Urinary bladder (tissue), 3 donors: ENCODE measurements at regions not wholly inside any gene's neighbourhood (a gene's known extent, or its start where the extent isn't known, plus 50 kb on each side); places are given as distances from the start of the nearest gene placed in this dataset.
A peak's percentile ranks its signal among the peaks of the same experiment; 100 is the strongest.
"Not testable (repeated sequence)": the region's sequence is repeated elsewhere in the genome, so short reads cannot be mapped to it uniquely, and the experiment has no call there.

Source experiments
- DNase-seq: peaks from one replicate; pipeline ENCODE4 v3.0.0-alpha.2; 2015; ENCODE audit errors: extremely low spot score
- H3K27ac ChIP-seq: one replicate; pipeline ENCODE4 v1.5.1; 2013; ENCODE audit warnings: low read depth, mild to moderate bottlenecking, moderate library complexity
- H3K36me3 ChIP-seq: one replicate; pipeline ENCODE4 v1.6.1; 2013; ENCODE audit warnings: mild to moderate bottlenecking, moderate library complexity; ENCODE audit not compliant: insufficient read depth
- H3K4me1 ChIP-seq: one replicate; pipeline ENCODE4 v1.6.1; 2013; ENCODE audit warnings: mild to moderate bottlenecking, moderate library complexity; ENCODE audit not compliant: insufficient read depth
- H3K4me3 ChIP-seq: one replicate; pipeline ENCODE4 v1.5.1; 2013; ENCODE audit warnings: low read depth, low read length
- WGBS: extraction: QIAGEN DNeasy Blood & Tissue Kit; methylation state at CpG from one replicate; pipeline ENCODE4 v1.1.7; 2013; 5-methylcytosine and 5-hydroxymethylcytosine counted together
- donor health status: healthy with polysubstance abuse.
- donor health status: healthy.

DNA sequence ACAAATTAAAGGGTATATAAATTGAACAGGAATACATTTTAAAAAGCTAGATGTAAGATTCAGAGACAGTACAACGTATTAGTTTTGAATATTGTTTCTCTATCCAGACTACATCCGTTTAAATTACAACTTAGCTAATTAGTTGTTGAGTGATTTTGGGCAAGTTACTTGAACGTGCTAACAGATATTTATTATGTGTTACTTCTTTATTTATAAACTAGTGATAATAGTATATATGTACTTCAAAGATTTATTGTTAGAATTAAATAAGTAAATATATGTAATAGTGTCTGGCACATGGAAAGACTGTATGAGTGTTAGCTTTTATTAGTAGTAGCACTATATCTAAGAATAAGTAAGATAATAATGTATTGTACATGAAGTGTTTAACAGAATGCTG, 92.0 kb upstream of the GBE1 start:
- WGBS = 73% methylated on average over 3 of the region's 3 CpGs
- Histone ChIP-seq H3K36me3 (no peaks in the 10 kb centered on the region), H3K27ac (no peak overlapping the region), H3K4me1 (no peaks in the 10 kb centered on the region), H3K4me3 (no peak overlapping the region)
- DNase-seq = no peak

DNA sequence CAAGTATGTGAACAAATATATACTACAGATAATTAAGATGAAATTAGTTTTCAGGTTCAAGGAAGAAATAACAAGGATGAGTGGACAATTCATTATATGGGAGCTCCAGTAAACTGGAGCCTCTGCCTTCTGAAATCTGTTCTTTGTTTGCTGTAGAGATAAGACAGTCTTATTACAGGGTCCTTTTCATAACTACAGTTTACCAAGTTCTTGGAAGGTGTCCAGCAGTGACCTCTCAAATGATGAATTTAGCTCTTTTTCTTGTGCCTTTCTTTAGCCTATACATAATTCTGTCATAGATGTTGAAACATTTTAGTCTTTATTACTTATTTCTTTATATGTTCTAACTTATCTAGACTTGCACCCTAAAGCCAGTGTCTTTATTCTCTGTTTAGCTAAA, 89.7 kb upstream of the GBE1 start:
- no peak overlapping the region for H3K27ac ChIP-seq
- no peaks in the 10 kb centered on the region for H3K36me3 ChIP-seq
- no peak overlapping the region for H3K4me3 ChIP-seq
- H3K4me1 ChIP-seq = no peaks in the 10 kb centered on the region
- no peak for DNase-seq

DNA sequence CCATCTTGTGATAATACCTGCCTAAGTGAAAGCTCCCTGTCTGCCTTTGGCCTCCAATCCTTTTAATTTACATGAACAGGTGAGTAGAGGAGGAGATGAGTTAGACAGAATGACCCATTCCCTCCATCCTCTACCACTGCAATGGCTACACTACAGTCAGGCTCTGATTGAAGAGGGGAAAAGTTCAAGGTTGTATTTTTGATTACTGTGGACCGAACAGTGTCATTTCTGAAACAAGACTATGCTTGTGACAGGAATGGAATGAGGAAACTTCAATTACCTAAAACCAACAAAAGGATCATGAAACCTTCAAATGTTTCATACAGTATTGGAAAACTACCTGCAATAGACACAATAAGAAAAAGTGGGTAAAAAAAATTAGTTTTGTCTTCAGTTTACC, 85.5 kb upstream of the GBE1 start:
- Histone ChIP-seq H3K36me3 (no peaks in the 10 kb centered on the region), H3K4me3 (no peak overlapping the region), H3K4me1 (no peaks in the 10 kb centered on the region), H3K27ac (no peak overlapping the region)
- 96% methylated on average over 1 of the region's 1 CpG for WGBS
- peak; percentile 6 for DNase-seq

DNA sequence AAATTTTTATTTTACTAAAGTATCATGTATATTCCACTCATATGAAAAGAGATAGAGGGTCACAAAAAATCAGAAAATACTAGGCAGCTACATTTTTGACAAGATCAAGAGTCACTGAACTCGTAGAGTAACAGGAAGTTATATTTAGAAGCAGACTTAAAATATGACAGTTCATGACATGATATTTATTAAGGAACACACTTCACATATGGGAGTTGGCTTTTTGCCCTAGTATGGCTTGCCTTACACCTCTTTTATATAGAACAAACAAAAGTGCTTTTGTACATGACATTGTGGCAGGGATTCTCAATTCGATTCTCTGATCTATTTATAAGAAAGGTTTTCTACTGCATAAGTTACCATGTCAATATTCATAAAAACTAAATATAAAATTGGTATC, 80.1 kb upstream of the GBE1 start:
- no peak for DNase-seq
- Histone ChIP-seq H3K27ac (no peak overlapping the region), H3K36me3 (no peaks in the 10 kb centered on the region), H3K4me3 (no peak overlapping the region), H3K4me1 (no peaks in the 10 kb centered on the region)
- WGBS = 28% methylated on average over 2 of the region's 2 CpGs

DNA sequence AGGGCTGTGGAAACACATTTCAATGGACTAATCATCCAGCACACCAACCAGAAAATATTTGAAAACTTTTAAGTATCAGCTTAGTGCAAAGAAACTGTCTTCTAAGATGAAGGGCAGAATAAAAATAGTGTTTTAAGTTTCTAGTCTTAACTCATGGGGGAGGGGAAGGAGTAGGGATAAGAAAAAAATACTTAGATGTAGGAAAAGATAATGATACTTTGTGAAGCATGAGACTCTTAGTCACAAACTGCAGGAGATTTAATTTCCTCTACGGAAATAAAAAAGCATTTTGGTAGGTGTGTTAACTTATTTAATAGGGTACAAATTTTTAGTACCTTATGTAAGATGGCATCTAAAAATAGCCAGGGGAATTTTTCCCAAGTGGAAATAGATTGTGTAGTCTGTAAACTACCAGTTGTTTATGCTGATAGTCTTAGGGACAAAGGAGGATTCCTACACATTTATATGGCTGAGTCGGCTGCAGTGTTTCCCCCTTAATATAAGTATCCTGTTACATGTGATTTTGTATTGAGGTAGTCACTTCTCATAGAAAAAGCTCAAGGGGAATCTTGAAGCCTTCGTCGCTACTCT, 78.2 kb upstream of the GBE1 start:
- no peak overlapping the region for H3K27ac ChIP-seq
- H3K36me3 ChIP-seq = no peaks in the 10 kb centered on the region
- H3K4me1 ChIP-seq = no peaks in the 10 kb centered on the region
- DNase-seq = no peak
- WGBS = 59% methylated on average over 4 of the region's 4 CpGs
- H3K4me3 ChIP-seq = no peak overlapping the region

DNA sequence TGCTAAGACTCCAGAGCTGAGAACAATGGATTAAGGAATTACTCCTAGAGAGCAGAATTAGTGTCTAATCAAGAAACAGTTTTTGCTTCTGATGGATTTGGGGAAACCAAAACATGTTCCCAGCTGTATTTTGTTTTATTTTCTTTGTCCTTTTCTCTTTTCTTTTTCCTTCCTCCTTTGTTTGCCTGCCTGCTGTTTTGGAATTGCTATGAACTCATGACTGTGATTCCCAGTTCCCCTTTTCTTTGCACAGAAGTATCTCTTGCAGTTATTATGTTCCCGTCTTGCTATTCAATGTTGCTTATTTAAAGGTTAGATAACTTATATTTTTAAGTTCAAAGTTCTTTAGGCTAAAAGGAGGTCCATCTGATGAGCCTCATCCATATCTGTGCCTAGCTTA, 77.0 kb upstream of the GBE1 start:
- Histone ChIP-seq H3K27ac (no peak overlapping the region), H3K4me3 (no peak overlapping the region), H3K36me3 (no peaks in the 10 kb centered on the region), H3K4me1 (no peaks in the 10 kb centered on the region)
- no peak for DNase-seq
- 68% methylated on average over 1 of the region's 1 CpG for WGBS

DNA sequence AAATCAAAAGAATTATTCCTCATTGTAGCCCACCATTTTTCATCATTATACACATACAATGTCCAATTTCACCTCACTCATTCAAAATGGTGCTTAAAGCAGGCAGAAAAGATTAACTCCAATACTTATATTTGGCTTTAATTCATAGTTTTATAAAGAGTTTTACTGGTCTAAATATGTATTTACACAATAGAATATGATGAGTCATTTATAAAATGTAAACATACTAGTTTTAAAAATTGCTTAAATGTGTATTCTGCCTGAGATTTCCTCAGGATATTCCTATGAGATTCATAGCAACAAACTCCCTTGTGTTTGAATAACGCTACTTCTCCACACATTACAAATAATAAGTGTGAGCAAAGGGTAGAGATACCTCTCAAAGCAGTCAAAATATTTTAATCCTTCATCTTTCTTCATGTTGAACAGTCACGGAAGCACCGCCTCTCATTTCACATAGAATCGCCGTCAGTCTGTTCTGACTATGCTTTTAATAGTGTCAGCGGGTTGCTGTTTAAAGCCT, 75.7 kb upstream of the GBE1 start:
- no peak overlapping the region for H3K4me3 ChIP-seq
- DNase-seq = no peak
- no peak overlapping the region for H3K27ac ChIP-seq
- 91% methylated on average over 6 of the region's 6 CpGs for WGBS
- H3K36me3 ChIP-seq = no peaks in the 10 kb centered on the region
- H3K4me1 ChIP-seq = no peaks in the 10 kb centered on the region

DNA sequence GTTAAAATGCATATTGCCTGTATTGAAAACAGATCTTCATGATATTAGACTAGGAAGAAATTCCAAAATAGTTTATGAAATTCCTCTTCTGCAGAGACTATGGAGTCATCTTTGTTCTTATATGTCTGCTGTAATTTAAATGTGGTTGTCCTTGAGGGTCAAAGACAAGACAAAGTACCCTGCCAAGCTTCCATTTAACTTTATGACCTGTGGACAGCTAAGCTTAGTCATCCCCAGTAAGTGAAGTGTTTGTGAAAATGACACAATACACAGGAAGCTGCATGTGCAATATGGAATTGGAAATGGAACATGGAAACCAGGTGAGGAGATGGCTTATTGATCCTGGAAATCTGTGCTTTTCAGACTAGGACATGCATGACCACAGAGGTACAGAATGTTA, 68.5 kb upstream of the GBE1 start:
- Histone ChIP-seq H3K36me3 (no peaks in the 10 kb centered on the region), H3K27ac (no peak overlapping the region), H3K4me3 (no peak overlapping the region), H3K4me1 (no peaks in the 10 kb centered on the region)
- DNase-seq = no peak

DNA sequence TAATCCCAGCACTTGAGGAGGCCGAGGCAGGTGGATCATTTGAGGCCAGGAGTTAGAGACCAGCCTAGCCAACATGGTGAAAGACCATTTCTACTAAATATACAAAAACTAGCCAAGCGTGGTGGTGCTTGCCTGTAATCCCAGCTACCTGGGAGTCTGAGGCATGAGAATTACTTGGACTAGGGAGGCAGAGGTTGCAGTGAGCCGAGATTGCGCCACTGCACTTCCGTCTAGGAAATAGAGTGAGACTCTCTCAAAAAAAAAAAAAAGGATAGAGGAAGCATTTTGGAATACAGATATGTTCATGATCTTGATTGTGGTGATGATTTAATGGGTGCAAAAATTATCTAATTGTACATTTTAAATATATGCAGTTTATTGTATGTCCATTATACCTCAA, 67.8 kb upstream of the GBE1 start:
- H3K4me1 ChIP-seq, DNase-seq, H3K36me3 ChIP-seq, H3K27ac ChIP-seq, H3K4me3 ChIP-seq: not testable (repeated sequence)
- 86% methylated on average over 5 of the region's 5 CpGs for WGBS

DNA sequence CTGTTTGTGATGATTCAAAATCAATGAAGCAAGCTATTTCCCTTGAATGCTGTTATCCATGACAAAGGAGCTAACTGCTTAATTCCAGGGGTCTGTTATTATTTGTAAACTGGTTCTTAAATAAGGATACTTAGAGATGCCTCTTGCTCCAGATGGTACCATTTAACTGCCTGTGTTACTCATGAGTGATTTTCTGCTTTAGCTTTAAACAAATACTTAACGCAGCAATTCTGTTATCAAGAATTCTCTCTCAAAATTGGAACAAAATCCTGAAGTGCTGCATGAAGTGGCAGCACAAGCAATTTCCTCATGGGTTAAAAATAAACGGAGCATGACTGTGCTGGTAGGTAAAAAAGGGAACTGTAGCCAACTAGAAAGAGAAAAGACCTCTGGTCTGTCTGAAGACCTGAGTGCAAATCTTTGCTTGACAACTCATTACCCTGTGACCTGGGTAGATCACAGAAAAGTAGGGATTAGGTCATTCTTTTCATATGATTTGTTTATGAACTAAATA, 62.5 kb upstream of the GBE1 start:
- no peak for DNase-seq
- no peak overlapping the region for H3K27ac ChIP-seq
- WGBS = 10% methylated on average over 2 of the region's 2 CpGs

DNA sequence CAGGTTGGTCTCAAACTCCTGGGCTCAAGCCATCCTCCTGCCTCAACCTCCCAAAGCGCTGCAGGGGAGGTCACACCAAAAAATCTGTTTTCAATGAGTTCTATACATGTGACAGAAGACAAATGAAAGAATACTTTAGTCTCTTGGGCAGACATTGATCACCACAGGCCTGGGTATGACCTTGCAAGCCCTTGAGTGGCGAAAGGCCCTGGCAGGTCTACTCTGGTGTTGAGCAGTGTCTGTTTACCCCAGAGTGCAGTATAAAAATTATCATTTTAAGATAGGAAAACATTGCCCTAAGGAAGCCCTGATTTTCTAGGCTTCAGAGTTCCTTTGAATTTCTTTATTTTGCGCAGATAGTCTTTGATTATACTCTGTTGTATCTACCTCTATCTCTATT, 61.6 kb upstream of the GBE1 start:
- no peak for DNase-seq
- Histone ChIP-seq H3K27ac (no peak overlapping the region), H3K4me3 (no peak overlapping the region), H3K4me1 (no peaks in the 10 kb centered on the region), H3K36me3 (no peaks in the 10 kb centered on the region)
- 92% methylated on average over 3 of the region's 3 CpGs for WGBS

More for the DNA sequence above, 62.5 kb upstream of the GBE1 start:
- Histone ChIP-seq H3K4me1 (no peaks in the 10 kb centered on the region), H3K36me3 (no peaks in the 10 kb centered on the region), H3K4me3 (no peak overlapping the region)

DNA sequence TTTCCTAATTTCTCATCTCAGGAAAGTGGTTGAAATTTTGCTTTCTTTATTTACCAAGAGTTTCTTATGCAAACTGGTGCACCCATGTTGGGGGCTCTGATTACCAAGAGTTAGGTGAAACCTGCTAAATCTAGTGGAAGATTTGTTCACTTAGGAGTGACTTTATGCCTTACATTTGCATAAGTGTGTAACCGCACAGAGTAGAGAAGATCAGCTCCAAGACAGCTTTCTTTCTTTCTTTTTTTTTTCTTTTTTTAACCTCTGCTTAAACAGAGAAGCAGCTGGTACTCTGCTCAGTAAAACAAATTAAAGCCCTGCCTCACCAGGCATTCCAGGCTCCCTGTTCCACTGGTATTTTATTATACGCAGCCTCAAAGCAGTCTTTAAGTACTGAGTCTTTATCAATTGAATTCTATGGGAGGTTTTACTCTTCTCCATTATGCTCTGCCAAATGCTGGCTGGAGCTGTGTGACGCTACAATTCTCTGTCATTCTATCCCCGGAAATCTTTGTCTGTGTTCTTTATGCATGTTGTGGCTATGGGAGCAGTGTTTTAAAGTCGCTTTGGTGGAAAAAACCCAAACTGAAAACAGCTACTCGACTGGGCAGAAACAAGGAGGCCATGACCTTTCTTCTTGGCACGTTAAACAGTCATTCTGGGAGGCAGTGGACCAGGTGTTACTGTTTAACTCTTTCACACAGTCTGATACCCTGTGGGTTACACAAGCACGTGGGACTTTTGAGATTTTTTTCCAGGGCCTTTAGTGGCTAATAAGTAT, 55.2 kb upstream of the GBE1 start:
- 18% methylated on average over 8 of the region's 8 CpGs for WGBS
- Histone ChIP-seq H3K4me1 (no peaks in the 10 kb centered on the region), H3K27ac (no peak overlapping the region), H3K4me3 (no peak overlapping the region), H3K36me3 (no peaks in the 10 kb centered on the region)
- no peak for DNase-seq

DNA sequence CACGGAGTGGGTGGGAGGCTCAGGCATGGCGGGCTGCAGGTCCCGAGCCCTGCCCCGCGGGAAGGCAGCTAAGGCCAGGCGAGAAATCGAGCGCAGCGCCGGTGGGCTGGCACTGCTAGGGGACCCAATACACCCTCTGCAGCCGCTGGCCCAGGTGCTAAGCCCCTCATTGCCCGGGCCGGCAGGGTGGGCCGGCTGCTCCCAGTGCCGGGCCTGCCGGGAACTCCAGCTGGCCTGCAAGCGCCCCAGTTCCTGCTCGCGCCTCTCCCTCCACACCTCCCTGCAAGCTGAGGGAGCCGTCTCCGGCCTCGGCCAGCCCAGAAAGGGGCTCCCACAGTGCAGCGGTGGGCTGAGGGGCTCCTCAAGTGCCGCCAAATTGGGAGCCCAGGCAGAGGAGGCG, 50.7 kb upstream of the GBE1 start:
- WGBS = 97% methylated on average over 25 of the region's 25 CpGs
- not testable (repeated sequence) for DNase-seq, H3K4me3 ChIP-seq, H3K36me3 ChIP-seq, H3K27ac ChIP-seq, H3K4me1 ChIP-seq
